ENCODE measurements at regions not wholly inside any gene's neighbourhood (a gene's known extent, or its start where the extent isn't known, plus 50 kb on each side); places are given as distances from the start of the nearest gene placed in this dataset.

DNA sequence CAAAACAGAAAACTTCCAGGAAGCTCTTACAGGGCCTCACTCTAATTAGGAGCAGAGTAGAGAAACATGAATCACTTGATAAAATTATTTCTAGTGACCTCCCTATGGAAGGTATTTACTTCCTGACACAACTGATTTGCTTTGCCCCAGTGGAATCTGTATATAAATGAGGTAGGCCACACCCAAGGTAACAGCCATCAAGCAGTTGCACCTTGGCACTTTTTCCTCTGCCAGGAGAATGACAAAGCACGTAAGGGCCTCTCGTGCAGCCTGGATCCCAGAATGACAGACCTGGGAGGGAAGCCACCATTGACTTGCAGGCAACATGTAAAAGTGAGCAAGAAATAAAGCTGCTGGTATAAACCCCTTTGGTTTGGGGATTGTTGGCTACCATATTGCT is 620.0 kb upstream of the SLC39A10 start:
- Histone ChIP-seq H3K27ac (ENCODE audit: low read depth, low read length) (no peak overlapping the region), H3K27me3 (ENCODE audit: control insufficient read depth in 1 of 2, insufficient read depth in 2 of 2, low read length in 2 of 2) (no peaks in the 10 kb centered on the region), H3K36me3 (ENCODE audit: control insufficient read depth in 1 of 2, insufficient read depth in 2 of 2, low read length in 2 of 2) (no peaks in the 10 kb centered on the region), H3K9ac (ENCODE audit: low read depth in 1 of 2, low read length in 2 of 2) (no peak overlapping the region), H3K4me1 (ENCODE audit: control insufficient read depth in 1 of 2, insufficient read depth in 2 of 2, low read length in 2 of 2) (no peaks in the 10 kb centered on the region), H3K4me3 (ENCODE audit: low read depth in 1 of 2, low read length in 2 of 2) (no peak overlapping the region), H3K9me3 (ENCODE audit: control insufficient read depth in 1 of 2, low read length in 2 of 2) (no peaks in the 10 kb centered on the region)

DNA sequence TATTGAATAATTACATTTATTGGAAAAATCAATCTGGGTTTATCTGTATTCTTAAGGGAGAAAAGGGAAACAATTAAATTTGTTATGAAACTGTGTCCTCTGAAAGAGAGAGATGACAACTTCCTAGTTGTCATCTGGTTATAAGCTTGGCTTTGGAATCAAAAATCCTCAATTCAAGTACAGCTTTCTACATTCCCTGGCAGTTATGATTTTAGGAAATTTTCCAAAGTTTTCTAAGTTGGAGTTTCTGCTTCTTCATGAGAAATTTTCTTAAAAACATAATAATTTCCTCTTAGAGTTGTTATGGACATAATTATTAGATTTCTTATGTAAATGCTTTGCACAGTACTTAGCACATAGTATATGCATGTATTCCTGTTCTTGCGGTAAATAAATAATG is 625.6 kb upstream of the SLC39A10 start:
- Histone ChIP-seq H3K9ac (ENCODE audit: low read depth in 1 of 2, low read length in 2 of 2) (no peak overlapping the region), H3K36me3 (ENCODE audit: control insufficient read depth in 1 of 2, insufficient read depth in 2 of 2, low read length in 2 of 2) (no peaks in the 10 kb centered on the region), H3K9me3 (ENCODE audit: control insufficient read depth in 1 of 2, low read length in 2 of 2) (no peaks in the 10 kb centered on the region), H3K27ac (ENCODE audit: low read depth, low read length) (no peak overlapping the region), H3K4me3 (ENCODE audit: low read depth in 1 of 2, low read length in 2 of 2) (no peak overlapping the region), H3K27me3 (ENCODE audit: control insufficient read depth in 1 of 2, insufficient read depth in 2 of 2, low read length in 2 of 2) (no peaks in the 10 kb centered on the region), H3K4me1 (ENCODE audit: control insufficient read depth in 1 of 2, insufficient read depth in 2 of 2, low read length in 2 of 2) (no peaks in the 10 kb centered on the region)

DNA sequence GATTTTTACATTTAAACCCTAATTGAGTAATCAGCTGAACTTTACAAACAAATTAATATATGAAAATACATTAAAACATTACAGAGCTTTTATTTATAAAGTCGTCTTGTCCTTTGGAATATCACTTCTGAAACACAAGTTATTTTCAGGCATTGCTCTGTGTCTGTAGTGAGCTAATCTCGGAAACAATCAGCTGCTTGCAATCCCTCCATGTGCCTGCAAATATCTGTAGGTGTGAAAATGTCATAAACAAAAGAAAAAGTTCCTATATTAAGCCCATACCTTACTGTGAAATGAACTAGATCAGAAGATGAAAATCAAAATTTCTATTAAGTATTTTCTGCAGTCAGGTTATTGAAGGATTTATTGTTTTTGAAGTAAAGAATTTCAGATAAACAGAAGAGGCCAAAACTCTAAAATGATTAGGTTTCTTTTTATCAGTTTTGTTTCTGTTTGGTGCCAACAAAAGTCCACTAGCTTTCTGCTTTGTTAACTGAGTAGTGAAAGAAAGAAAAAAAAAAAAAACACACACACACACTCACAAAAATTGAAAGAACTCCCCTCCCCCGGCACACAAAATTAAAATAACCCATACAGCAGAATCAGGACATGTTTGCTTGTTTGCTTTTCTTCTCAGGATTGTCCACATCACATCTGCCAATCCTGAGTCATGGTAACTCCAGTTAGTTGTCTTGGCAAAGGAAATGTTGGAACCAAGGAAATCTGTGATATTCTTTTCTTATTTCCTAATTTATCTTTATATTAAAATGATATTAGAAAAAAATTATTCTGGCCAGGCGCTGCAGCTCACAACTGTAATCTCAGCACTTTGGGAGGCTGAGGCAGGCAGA is 627.0 kb upstream of the SLC39A10 start:
- Histone ChIP-seq H3K4me3 (ENCODE audit: low read depth in 1 of 2, low read length in 2 of 2) (no peak overlapping the region), H3K27ac (ENCODE audit: low read depth, low read length) (no peak overlapping the region), H3K4me1 (ENCODE audit: control insufficient read depth in 1 of 2, insufficient read depth in 2 of 2, low read length in 2 of 2) (no peaks in the 10 kb centered on the region), H3K9me3 (ENCODE audit: control insufficient read depth in 1 of 2, low read length in 2 of 2) (no peaks in the 10 kb centered on the region), H3K27me3 (ENCODE audit: control insufficient read depth in 1 of 2, insufficient read depth in 2 of 2, low read length in 2 of 2) (no peaks in the 10 kb centered on the region), H3K9ac (ENCODE audit: low read depth in 1 of 2, low read length in 2 of 2) (no peak overlapping the region), H3K36me3 (ENCODE audit: control insufficient read depth in 1 of 2, insufficient read depth in 2 of 2, low read length in 2 of 2) (no peaks in the 10 kb centered on the region)

DNA sequence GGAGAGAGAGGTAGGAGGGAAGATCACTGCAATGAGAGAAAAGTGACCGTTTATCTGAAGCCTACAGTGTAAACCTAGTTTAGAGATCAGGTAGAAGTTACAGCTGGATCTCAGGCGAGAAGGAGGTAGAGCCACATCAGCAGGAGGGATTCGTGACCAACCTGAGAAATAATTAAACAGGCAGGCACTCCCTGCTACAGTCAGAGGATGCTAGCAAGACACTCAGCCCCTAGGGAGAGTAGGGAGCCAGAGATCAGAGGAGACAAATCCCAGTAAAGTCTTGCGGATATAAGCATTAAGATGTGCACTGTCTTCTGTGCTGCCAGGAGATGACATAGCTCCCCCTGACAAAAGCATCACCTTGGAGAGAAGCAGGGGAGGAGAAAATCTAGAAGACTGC is 629.1 kb upstream of the SLC39A10 start:
- Histone ChIP-seq H3K36me3 (ENCODE audit: control insufficient read depth in 1 of 2, insufficient read depth in 2 of 2, low read length in 2 of 2) (no peaks in the 10 kb centered on the region), H3K27ac (ENCODE audit: low read depth, low read length) (no peak overlapping the region), H3K9me3 (ENCODE audit: control insufficient read depth in 1 of 2, low read length in 2 of 2) (no peaks in the 10 kb centered on the region), H3K27me3 (ENCODE audit: control insufficient read depth in 1 of 2, insufficient read depth in 2 of 2, low read length in 2 of 2) (no peaks in the 10 kb centered on the region), H3K4me3 (ENCODE audit: low read depth in 1 of 2, low read length in 2 of 2) (no peak overlapping the region), H3K4me1 (ENCODE audit: control insufficient read depth in 1 of 2, insufficient read depth in 2 of 2, low read length in 2 of 2) (no peaks in the 10 kb centered on the region), H3K9ac (ENCODE audit: low read depth in 1 of 2, low read length in 2 of 2) (no peak overlapping the region)

DNA sequence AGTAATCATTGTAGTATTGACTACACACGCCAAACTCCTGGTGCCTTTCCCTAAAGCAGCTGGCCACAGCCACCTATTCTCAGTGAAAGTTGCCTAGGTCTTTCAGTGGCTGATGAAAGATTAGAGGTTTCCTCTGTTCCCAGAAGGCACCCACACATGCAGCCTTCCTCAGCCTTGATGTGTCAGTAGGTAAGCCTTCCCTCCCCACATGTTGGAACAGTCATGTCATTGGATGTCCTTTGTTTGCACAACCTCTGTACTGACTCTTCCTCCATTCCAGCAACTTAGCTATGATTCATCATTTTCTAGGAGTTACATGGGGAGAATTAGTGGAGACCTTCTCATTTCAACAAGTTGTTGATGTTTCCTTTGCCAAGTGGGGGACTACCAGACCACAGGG is 630.8 kb upstream of the SLC39A10 start:
- Histone ChIP-seq H3K4me1 (ENCODE audit: control insufficient read depth in 1 of 2, insufficient read depth in 2 of 2, low read length in 2 of 2) (no peaks in the 10 kb centered on the region), H3K9me3 (ENCODE audit: control insufficient read depth in 1 of 2, low read length in 2 of 2) (no peaks in the 10 kb centered on the region), H3K4me3 (ENCODE audit: low read depth in 1 of 2, low read length in 2 of 2) (no peak overlapping the region), H3K9ac (ENCODE audit: low read depth in 1 of 2, low read length in 2 of 2) (no peak overlapping the region), H3K27me3 (ENCODE audit: control insufficient read depth in 1 of 2, insufficient read depth in 2 of 2, low read length in 2 of 2) (no peaks in the 10 kb centered on the region), H3K27ac (ENCODE audit: low read depth, low read length) (no peak overlapping the region), H3K36me3 (ENCODE audit: control insufficient read depth in 1 of 2, insufficient read depth in 2 of 2, low read length in 2 of 2) (no peaks in the 10 kb centered on the region)

DNA sequence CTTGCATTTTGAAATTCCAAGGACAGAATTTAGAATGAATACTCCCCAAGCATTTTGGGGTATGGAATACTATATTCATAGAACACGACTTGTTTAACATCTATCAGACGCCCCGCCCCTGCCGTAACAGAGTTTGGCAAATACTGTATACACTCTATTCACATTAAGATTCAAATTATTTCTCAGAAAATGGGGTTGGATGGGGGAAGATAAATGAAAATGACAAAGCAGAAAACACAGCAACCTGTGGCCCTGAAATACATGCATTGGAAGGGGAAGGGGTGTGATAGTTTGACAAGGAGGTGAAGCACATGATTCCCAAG is 634.6 kb upstream of the SLC39A10 start:
- Histone ChIP-seq H3K4me1 (ENCODE audit: control insufficient read depth in 1 of 2, insufficient read depth in 2 of 2, low read length in 2 of 2) (no peaks in the 10 kb centered on the region), H3K9ac (ENCODE audit: low read depth in 1 of 2, low read length in 2 of 2) (no peak overlapping the region), H3K36me3 (ENCODE audit: control insufficient read depth in 1 of 2, insufficient read depth in 2 of 2, low read length in 2 of 2) (no peaks in the 10 kb centered on the region), H3K4me3 (ENCODE audit: low read depth in 1 of 2, low read length in 2 of 2) (no peak overlapping the region), H3K9me3 (ENCODE audit: control insufficient read depth in 1 of 2, low read length in 2 of 2) (no peaks in the 10 kb centered on the region), H3K27ac (ENCODE audit: low read depth, low read length) (no peak overlapping the region), H3K27me3 (ENCODE audit: control insufficient read depth in 1 of 2, insufficient read depth in 2 of 2, low read length in 2 of 2) (no peaks in the 10 kb centered on the region)

DNA sequence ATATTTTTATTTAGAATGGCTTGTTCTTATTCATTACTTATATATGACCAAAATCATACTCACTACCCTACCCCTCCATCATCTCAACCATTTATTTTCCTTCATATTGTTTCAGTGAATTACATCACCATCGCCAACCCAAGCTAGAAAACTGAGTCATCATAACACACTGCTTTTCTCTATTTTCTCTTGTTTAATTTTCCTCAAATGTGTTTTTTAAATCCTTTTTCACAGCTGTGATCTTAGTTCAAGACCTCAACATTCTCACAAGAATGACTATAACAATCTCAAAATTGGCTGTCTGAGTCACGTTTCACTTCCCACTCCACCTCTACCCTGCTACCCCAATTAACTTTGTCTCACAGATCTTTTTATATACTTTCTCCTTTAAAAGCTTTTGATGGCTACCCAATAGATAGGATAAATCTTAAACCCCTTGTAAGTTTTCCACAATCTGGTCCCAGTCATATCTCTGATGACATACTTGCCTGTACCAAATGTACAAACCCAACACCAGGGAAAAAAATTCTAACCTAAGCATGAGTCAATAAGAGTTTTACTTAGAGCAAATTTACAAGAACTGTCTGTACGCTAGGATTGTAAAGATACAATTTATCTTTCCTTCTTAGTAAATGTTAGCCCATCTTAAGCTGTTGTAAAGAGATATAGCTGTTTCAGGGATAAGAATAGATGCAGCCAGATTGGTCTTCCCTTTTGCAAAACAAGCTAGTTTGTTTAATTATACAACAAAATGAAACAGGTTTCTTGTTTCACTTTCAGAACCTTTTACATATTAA is 635.1 kb upstream of the SLC39A10 start:
- H3K27me3 ChIP-seq (ENCODE audit: control insufficient read depth in 1 of 2, insufficient read depth in 2 of 2, low read length in 2 of 2) = no peaks in the 10 kb centered on the region
- H3K4me3 ChIP-seq (ENCODE audit: low read depth in 1 of 2, low read length in 2 of 2) = no peak overlapping the region
- H3K9me3 ChIP-seq (ENCODE audit: control insufficient read depth in 1 of 2, low read length in 2 of 2) = no peaks in the 10 kb centered on the region
- H3K27ac ChIP-seq (ENCODE audit: low read depth, low read length) = no peak overlapping the region
- H3K36me3 ChIP-seq (ENCODE audit: control insufficient read depth in 1 of 2, insufficient read depth in 2 of 2, low read length in 2 of 2) = no peaks in the 10 kb centered on the region
- H3K9ac ChIP-seq (ENCODE audit: low read depth in 1 of 2, low read length in 2 of 2) = no peak overlapping the region
- no peaks in the 10 kb centered on the region for H3K4me1 ChIP-seq (ENCODE audit: control insufficient read depth in 1 of 2, insufficient read depth in 2 of 2, low read length in 2 of 2)

DNA sequence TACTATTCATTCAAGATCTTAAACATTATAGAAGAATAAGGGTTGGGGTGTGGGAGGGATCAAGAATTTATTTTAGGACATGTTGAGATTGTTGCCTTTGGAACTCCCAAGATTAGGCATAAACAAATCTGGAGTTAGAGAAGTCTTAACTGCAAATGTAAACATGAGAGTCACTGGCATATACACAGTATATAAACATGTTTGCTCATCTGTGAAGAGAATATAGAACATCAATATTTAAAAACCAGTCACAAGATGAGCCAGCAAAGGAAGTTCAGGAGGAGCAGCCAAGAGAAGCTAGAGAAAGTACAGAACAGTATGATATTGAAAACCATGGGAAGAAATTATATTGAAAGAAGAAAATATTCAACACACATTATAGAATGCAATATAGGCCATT is 638.6 kb upstream of the SLC39A10 start:
- Histone ChIP-seq H3K4me3 (ENCODE audit: low read depth in 1 of 2, low read length in 2 of 2) (no peak overlapping the region), H3K27me3 (ENCODE audit: control insufficient read depth in 1 of 2, insufficient read depth in 2 of 2, low read length in 2 of 2) (no peaks in the 10 kb centered on the region), H3K36me3 (ENCODE audit: control insufficient read depth in 1 of 2, insufficient read depth in 2 of 2, low read length in 2 of 2) (no peaks in the 10 kb centered on the region), H3K27ac (ENCODE audit: low read depth, low read length) (no peak overlapping the region), H3K9me3 (ENCODE audit: control insufficient read depth in 1 of 2, low read length in 2 of 2) (no peaks in the 10 kb centered on the region), H3K4me1 (ENCODE audit: control insufficient read depth in 1 of 2, insufficient read depth in 2 of 2, low read length in 2 of 2) (no peaks in the 10 kb centered on the region), H3K9ac (ENCODE audit: low read depth in 1 of 2, low read length in 2 of 2) (no peak overlapping the region)

DNA sequence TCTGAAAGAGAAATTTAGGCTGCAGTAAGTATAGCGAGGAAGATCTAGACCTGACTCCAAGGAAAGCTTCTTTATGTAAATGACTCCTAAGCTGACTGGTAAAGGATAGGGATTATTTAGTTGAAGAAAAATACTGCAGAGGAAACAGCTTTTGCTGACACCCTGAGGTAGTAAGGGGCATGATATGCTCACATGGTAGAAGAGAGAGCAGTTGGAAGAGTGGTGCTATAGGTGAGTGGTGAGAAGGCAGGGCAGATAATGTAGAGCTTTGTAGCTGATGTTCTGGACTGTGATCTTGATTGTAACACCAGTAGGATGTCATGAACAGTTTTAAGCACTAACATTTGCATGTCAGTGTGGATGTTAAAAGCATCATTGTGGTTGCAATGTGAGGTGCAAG is 639.1 kb upstream of the SLC39A10 start:
- no peaks in the 10 kb centered on the region for H3K9me3 ChIP-seq (ENCODE audit: control insufficient read depth in 1 of 2, low read length in 2 of 2)
- no peak overlapping the region for H3K4me3 ChIP-seq (ENCODE audit: low read depth in 1 of 2, low read length in 2 of 2)
- no peak overlapping the region for H3K27ac ChIP-seq (ENCODE audit: low read depth, low read length)
- H3K9ac ChIP-seq (ENCODE audit: low read depth in 1 of 2, low read length in 2 of 2) = no peak overlapping the region
- no peaks in the 10 kb centered on the region for H3K27me3 ChIP-seq (ENCODE audit: control insufficient read depth in 1 of 2, insufficient read depth in 2 of 2, low read length in 2 of 2)
- H3K4me1 ChIP-seq (ENCODE audit: control insufficient read depth in 1 of 2, insufficient read depth in 2 of 2, low read length in 2 of 2) = no peaks in the 10 kb centered on the region
- no peaks in the 10 kb centered on the region for H3K36me3 ChIP-seq (ENCODE audit: control insufficient read depth in 1 of 2, insufficient read depth in 2 of 2, low read length in 2 of 2)

DNA sequence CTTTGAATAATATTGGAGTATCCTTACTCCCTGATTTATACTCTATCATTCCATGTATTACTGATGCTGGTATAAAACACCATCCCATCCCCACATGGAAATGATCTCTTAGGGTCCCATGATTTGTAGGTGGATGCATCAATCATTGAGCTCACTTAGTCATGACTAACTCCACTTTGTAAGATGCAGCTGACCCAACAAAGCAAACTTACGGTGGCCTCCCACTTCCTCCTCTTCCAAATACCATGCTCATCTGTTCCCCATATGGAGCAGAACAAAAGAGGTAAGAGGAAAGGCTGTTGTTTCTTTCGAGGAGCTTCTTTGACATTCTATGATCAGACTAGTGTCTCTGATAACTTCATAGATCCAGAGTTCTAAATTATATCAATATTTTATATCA is 640.2 kb upstream of the SLC39A10 start:
- Histone ChIP-seq H3K27ac (ENCODE audit: low read depth, low read length) (no peak overlapping the region), H3K36me3 (ENCODE audit: control insufficient read depth in 1 of 2, insufficient read depth in 2 of 2, low read length in 2 of 2) (no peaks in the 10 kb centered on the region), H3K27me3 (ENCODE audit: control insufficient read depth in 1 of 2, insufficient read depth in 2 of 2, low read length in 2 of 2) (no peaks in the 10 kb centered on the region), H3K9me3 (ENCODE audit: control insufficient read depth in 1 of 2, low read length in 2 of 2) (no peaks in the 10 kb centered on the region), H3K4me1 (ENCODE audit: control insufficient read depth in 1 of 2, insufficient read depth in 2 of 2, low read length in 2 of 2) (no peaks in the 10 kb centered on the region), H3K4me3 (ENCODE audit: low read depth in 1 of 2, low read length in 2 of 2) (no peak overlapping the region), H3K9ac (ENCODE audit: low read depth in 1 of 2, low read length in 2 of 2) (no peak overlapping the region)

Measured in duodenal mucosa (tissue), 2 donors.